ENCODE measurements at regions not wholly inside any gene's neighbourhood (a gene's known extent, or its start where the extent isn't known, plus 50 kb on each side); places are given as distances from the start of the nearest gene placed in this dataset.

GRCh38 chr3:154015307-154015706 is 105.9 kb upstream of the ARHGEF26 start:
- Histone ChIP-seq H3K27ac (no peak overlapping the region), H3K4me1 (no peaks in the 10 kb centered on the region), H3K4me3 (no peak overlapping the region), H3K36me3 (no peaks in the 10 kb centered on the region), H3K9me3 (no peaks in the 10 kb centered on the region), H3K27me3 (no peaks in the 10 kb centered on the region)
- TF ChIP-seq POLR2A (IDR thresholded peaks at IDR 0.05) (no peak), CTCF (IDR thresholded peaks at IDR 0.05) (no peak)
- ATAC-seq (no peak), DNase-seq (no peak)
- 59% methylated on average over 4 of the region's 4 CpGs for WGBS (ENCODE audit: insufficient coverage, low coverage, low lambda C conversion rate, missing lambda C conversion rate)
- intact Hi-C loops (cut with DNase I) = no loop called here

- WGBS (ENCODE audit: insufficient coverage, low coverage, low lambda C conversion rate, missing lambda C conversion rate) = 38% methylated on average over 3 of the region's 3 CpGs
- DNase-seq = no peak
- no peak for ATAC-seq
Measured at GRCh38 chr3:154018100-154018696, 103.0 kb upstream of the ARHGEF26 start.

GRCh38 chr3:154022606-154023005 is 98.6 kb upstream of the ARHGEF26 start:
- H3K27ac ChIP-seq = no peak overlapping the region
- intact Hi-C loops (cut with DNase I) = no loop called here
- ATAC-seq = peak in 3 of 4 donors; percentile 37 to 55 (median 42)

More at GRCh38 chr3:154018100-154018696, 103.0 kb upstream of the ARHGEF26 start:
- no peaks in the 10 kb centered on the region for H3K36me3 ChIP-seq
- H3K27ac ChIP-seq = no peak overlapping the region
- H3K4me1 ChIP-seq = peaks cover 0 to 6% (median 2%) of the 10 kb centered on the region in 4 donors
- intact Hi-C loops (cut with DNase I) = no loop called here
- H3K27me3 ChIP-seq = no peaks in the 10 kb centered on the region
- H3K4me3 ChIP-seq = no peak overlapping the region
- TF ChIP-seq POLR2A (IDR thresholded peaks at IDR 0.05) (no peak), CTCF (IDR thresholded peaks at IDR 0.05) (peak in 3 of 4 donors; percentile 24 to 33 (median 29))
- no peaks in the 10 kb centered on the region for H3K9me3 ChIP-seq

GRCh38 chr3:154023148-154023547 is 98.0 kb upstream of the ARHGEF26 start:
- Histone ChIP-seq H3K4me1 (peaks cover 0 to 12% (median 4%) of the 10 kb centered on the region in 4 donors), H3K9me3 (no peaks in the 10 kb centered on the region), H3K27me3 (no peaks in the 10 kb centered on the region), H3K4me3 (no peak overlapping the region), H3K27ac (no peak overlapping the region), H3K36me3 (no peaks in the 10 kb centered on the region)
- no peak for DNase-seq
- ATAC-seq = peak; percentile 97 to 100 (median 100)
- TF ChIP-seq CTCF (IDR thresholded peaks at IDR 0.05) (no peak), POLR2A (IDR thresholded peaks at IDR 0.05) (no peak)
- intact Hi-C loops (cut with DNase I) = no loop called here

More at GRCh38 chr3:154022606-154023005, 98.6 kb upstream of the ARHGEF26 start:
- Histone ChIP-seq H3K27me3 (no peaks in the 10 kb centered on the region), H3K4me3 (no peak overlapping the region), H3K36me3 (no peaks in the 10 kb centered on the region), H3K9me3 (no peaks in the 10 kb centered on the region), H3K4me1 (peaks cover 0 to 12% (median 4%) of the 10 kb centered on the region in 4 donors)
- TF ChIP-seq POLR2A (IDR thresholded peaks at IDR 0.05) (no peak), CTCF (IDR thresholded peaks at IDR 0.05) (no peak)
- whole genome bisulfite sequencing (ENCODE audit: insufficient coverage, low coverage, low lambda C conversion rate, missing lambda C conversion rate) = 15% methylated on average over 1 of the region's 1 CpG
- no peak for DNase-seq
